IMR-90 (cell line): ENCODE measurements at regions not wholly inside any gene's neighbourhood (a gene's known extent, or its start where the extent isn't known, plus 50 kb on each side); places are given as distances from the start of the nearest gene placed in this dataset.

Source experiments
- ATAC-seq: fragments of 200-7000 bp; cut with Tn5 transposase; 2 replicates; pipeline ENCODE4 v1.9.1; 2020; ENCODE audit warnings: low read depth, mild to moderate bottlenecking, moderate library complexity
- BruUV-seq: library from RNA; stranded (reverse); fragments of 400-500 nt; replicated peaks from 2 replicates; lab custom pipeline; 2021; lab: Mats Ljungman, UMichigan
- CTCF ChIA-PET: fragments of 300-600 bp; formaldehyde crosslinking; extraction: SDS; loops from one replicate; lab custom pipeline; 2021; ENCODE audit warnings: antibody characterized with exemption; lab: Yijun Ruan, JAX
- POLR2A ChIA-PET: fragments of 300-600 bp; sonication (Branson Sonifier 250); formaldehyde crosslinking; loops from one replicate; lab custom pipeline; 2022; ENCODE audit warnings: antibody characterized with exemption; ENCODE audit not compliant: unreplicated experiment; lab: Charles Lee
- DNase-seq: peaks from one replicate; pipeline ENCODE4 v3.0.0; 2013
- H2AFZ ChIP-seq: replicated peaks from 2 replicates; pipeline ENCODE3; 2013; ENCODE audit warnings: low read length, mild to moderate bottlenecking; ENCODE audit not compliant: poor library complexity
- H2AK5ac ChIP-seq: 2 replicates; pipeline ENCODE4 v1.6.1; 2013; ENCODE audit warnings: low read depth, low read length, inconsistent platforms
- H2AK9ac ChIP-seq: replicated peaks from 2 replicates; pipeline ENCODE3; 2013; ENCODE audit warnings: mild to moderate bottlenecking, low read depth, low read length, moderate library complexity; ENCODE audit not compliant: poor library complexity
- H2BK120ac ChIP-seq: 2 replicates; pipeline ENCODE4 v1.6.1; 2013; ENCODE audit warnings: low read depth, low read length, inconsistent platforms
- H2BK15ac ChIP-seq: 3 replicates; pipeline ENCODE4 v1.6.1; 2013; ENCODE audit warnings: low read depth, low read length, inconsistent platforms
- H2BK20ac ChIP-seq: 2 replicates; pipeline ENCODE4 v1.6.1; 2013; ENCODE audit warnings: low read depth, mild to moderate bottlenecking, inconsistent platforms, low read length, moderate library complexity
- H2BK5ac ChIP-seq: 2 replicates; pipeline ENCODE4 v1.6.1; 2013; ENCODE audit warnings: mild to moderate bottlenecking, low read depth, low read length, inconsistent platforms; ENCODE audit not compliant: poor library complexity, severe bottlenecking
- H3K14ac ChIP-seq: replicated peaks from 2 replicates; pipeline ENCODE4 v1.6.1; 2013; ENCODE audit warnings: low read depth, low read length, inconsistent platforms
- H3K18ac ChIP-seq: 2 replicates; pipeline ENCODE4 v1.6.1; 2013; ENCODE audit warnings: low read depth, low read length, control low read depth
- H3K23ac ChIP-seq: 2 replicates; pipeline ENCODE4 v1.6.1; 2013; ENCODE audit warnings: low read depth, low read length, inconsistent platforms
- H3K27ac ChIP-seq: 2 replicates; pipeline ENCODE4 v1.5.1; 2013; ENCODE audit warnings: mild to moderate bottlenecking, control low read depth, low read length; ENCODE audit not compliant: insufficient read depth
- H3K27me3 ChIP-seq: 2 replicates; pipeline ENCODE4 v1.6.1; 2013; ENCODE audit warnings: low read length; ENCODE audit not compliant: control insufficient read depth, insufficient read depth
- H3K36me3 ChIP-seq: 2 replicates; pipeline ENCODE4 v1.6.1; 2013; ENCODE audit warnings: low read length, mixed read lengths; ENCODE audit not compliant: control insufficient read depth, insufficient read depth
- H3K4ac ChIP-seq: 2 replicates; pipeline ENCODE4 v1.6.1; 2013; ENCODE audit warnings: low read depth, low read length, inconsistent platforms
- H3K4me1 ChIP-seq: 2 replicates; pipeline ENCODE4 v1.6.1; 2013; ENCODE audit warnings: low read length, mixed read lengths; ENCODE audit not compliant: control insufficient read depth, insufficient read depth
- H3K4me2 ChIP-seq: 2 replicates; pipeline ENCODE4 v1.6.1; 2013; ENCODE audit warnings: low read depth, mild to moderate bottlenecking, control low read depth, low read length, moderate library complexity
- H3K4me3 ChIP-seq: 2 replicates; pipeline ENCODE4 v1.5.1; 2013; ENCODE audit warnings: low read depth, mild to moderate bottlenecking, control low read depth, low read length, moderate library complexity; ENCODE audit not compliant: insufficient read depth
- H3K56ac ChIP-seq: 2 replicates; pipeline ENCODE4 v1.6.1; 2013; ENCODE audit warnings: low read length, inconsistent platforms; ENCODE audit not compliant: insufficient read depth; ENCODE audit errors: extremely low read depth
- H3K79me1 ChIP-seq, 2 experiments: 2 replicates each; pipeline ENCODE4 v1.6.1; 2013; ENCODE audit warnings: low read length in 2 of 2, inconsistent platforms in 1 of 2, low read depth in 1 of 2
- H3K9ac ChIP-seq: 2 replicates; pipeline ENCODE4 v1.6.1; 2013; ENCODE audit warnings: low read depth, low read length, control low read depth
- H3K9me1 ChIP-seq: 2 replicates; pipeline ENCODE4 v1.6.1; 2013; ENCODE audit warnings: low read length, inconsistent platforms; ENCODE audit not compliant: insufficient read depth
- H3K9me3 ChIP-seq: 2 replicates; pipeline ENCODE4 v1.6.1; 2013; ENCODE audit warnings: low read length; ENCODE audit not compliant: control insufficient read depth, insufficient read depth
- H4K20me1 ChIP-seq: 2 replicates; pipeline ENCODE4 v1.6.1; 2013; ENCODE audit warnings: low read length, inconsistent platforms; ENCODE audit not compliant: insufficient read depth
- H4K5ac ChIP-seq: 2 replicates; pipeline ENCODE4 v1.6.1; 2013; ENCODE audit warnings: mild to moderate bottlenecking, low read depth, low read length, control low read depth
- H4K8ac ChIP-seq, 2 experiments: 2 replicates each; pipeline ENCODE4 v1.6.1; 2013; ENCODE audit warnings: low read depth in 2 of 2, low read length in 2 of 2, control low read depth in 1 of 2, inconsistent platforms in 1 of 2
- H4K91ac ChIP-seq: 2 replicates; pipeline ENCODE4 v1.6.1; 2013; ENCODE audit warnings: low read depth, low read length, inconsistent platforms; ENCODE audit not compliant: insufficient read depth
- MAFK ChIP-seq: IDR thresholded peaks from 2 replicates; pipeline ENCODE4 v1.6.1; 2012; ENCODE audit warnings: low read depth, low read length, improper control_type of control experiment
- MAZ ChIP-seq: IDR thresholded peaks from 2 replicates; pipeline ENCODE4 v1.6.1; 2012; ENCODE audit warnings: low read depth, mild to moderate bottlenecking, low read length, improper control_type of control experiment, moderate library complexity, borderline replicate concordance
- NFE2L2 ChIP-seq: fragments of 150-350 bp; IDR thresholded peaks from 2 replicates; pipeline ENCODE4 v1.6.1; 2016; ENCODE audit warnings: low read depth, mild to moderate bottlenecking, low read length
- POLR2A ChIP-seq: IDR thresholded peaks from 2 replicates; pipeline ENCODE4 v1.6.1; 2012; ENCODE audit warnings: mild to moderate bottlenecking, low read depth, low read length
- SMC3 ChIP-seq: fragments of 150-350 bp; IDR thresholded peaks from 2 replicates; pipeline ENCODE4 v1.6.1; 2016; ENCODE audit warnings: low read depth, mild to moderate bottlenecking, antibody characterized with exemption, low read length, moderate library complexity
- dilution Hi-C: fragments of 300-500 bp; cut with HindIII; formaldehyde crosslinking; loops from one replicate; pipeline ENCODE4 v1.14.3; 2018; ENCODE audit warnings: low sequenced_read_pairs; ENCODE audit not compliant: unreplicated experiment
- in situ Hi-C: fragments of 300-500 bp; cut with MboI; formaldehyde crosslinking; loops from 3 replicates; pipeline ENCODE4 v1.14.3; 2019; ENCODE audit warnings: low sequenced_read_pairs, inconsistent platforms, mixed read lengths
- intact Hi-C: fragments of 100-400 bp; cut with micrococcal nuclease; formaldehyde crosslinking; loops from 2 replicates; pipeline ENCODE4 v1.10.0; 2022

DNA sequence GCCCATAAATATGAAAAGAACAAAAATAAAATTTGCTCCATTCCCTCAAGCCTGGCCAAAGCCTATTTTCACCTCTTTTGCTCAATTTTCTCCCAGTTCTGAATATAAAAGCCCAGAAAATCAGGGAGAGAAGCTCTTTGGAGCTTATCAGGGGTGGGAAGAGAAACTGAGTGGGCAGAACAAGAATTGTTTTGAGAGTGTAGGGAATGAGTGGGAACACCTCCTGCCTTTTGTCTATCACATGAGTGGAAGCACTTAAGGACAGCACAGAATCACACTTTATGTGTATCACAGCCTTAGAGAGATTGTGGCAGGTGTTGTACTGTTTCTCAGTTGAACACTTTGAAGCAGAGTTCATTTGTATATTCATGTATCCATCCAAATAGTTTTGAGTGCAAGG lies 139.2 kb upstream of the HMHB1 start:
- Histone ChIP-seq H3K23ac (no peak overlapping the region), H2BK15ac (no peak overlapping the region), H2AK9ac (no peak overlapping the region), H3K18ac (no peak overlapping the region), H4K5ac (no peak overlapping the region), H3K4me1 (no peaks in the 10 kb centered on the region), H2AK5ac (no peak overlapping the region), H2BK20ac (0 out of 2 replicates have a peak overlapping the region, but pooled peaks have one; percentile 8), H3K9me3 (peaks cover 5% of the 10 kb centered on the region; the same call in 1 of the 2 replicates), H3K56ac (no peak overlapping the region), H3K4ac (no peak overlapping the region), H3K14ac (no peak overlapping the region), H4K91ac (no peak overlapping the region), H4K20me1 (no peaks in the 10 kb centered on the region), H2BK120ac (no peak overlapping the region), H4K8ac (no peak overlapping the region), H3K9ac (no peak overlapping the region), H2BK5ac (no peak overlapping the region), H3K79me1 (no peaks in the 10 kb centered on the region), H3K27ac (no peak overlapping the region), H3K9me1 (no peaks in the 10 kb centered on the region), H2AFZ (no peak overlapping the region), H3K4me3 (no peak overlapping the region), H3K27me3 (no peaks in the 10 kb centered on the region), H3K4me2 (no peak overlapping the region), H3K36me3 (no peaks in the 10 kb centered on the region)
- CTCF ChIA-PET: no interaction called here
- no peak for TF ChIP-seq SMC3
- no peak for TF ChIP-seq NFE2L2
- TF ChIP-seq MAZ: no peak
- TF ChIP-seq POLR2A: no peak
- TF ChIP-seq MAFK: no peak
- dilution Hi-C loops: no loop called here
- BruUV-seq: no TSS peak
- intact Hi-C loops: no loop called here
- ATAC-seq: no peak
- no peak for DNase-seq
- in situ Hi-C loops: no loop called here
- POLR2A ChIA-PET: no interaction called here
